Prostate gland (tissue), 2 donors: ENCODE measurements at regions not wholly inside any gene's neighbourhood (a gene's known extent, or its start where the extent isn't known, plus 50 kb on each side); places are given as distances from the start of the nearest gene placed in this dataset.

Experiments
- DNase-seq: peaks from one replicate; pipeline ENCODE4 v3.0.0-alpha.2; 2019; ENCODE audit warnings: low spot score
- H3K27ac ChIP-seq, 2 donors: fragments of 200-600 bp; sonication (generic); 2 replicates each; pipeline ENCODE4 v1.5.1; 2017 to 2019
- H3K27me3 ChIP-seq: fragments of 200-600 bp; sonication (generic); replicated peaks from 2 replicates; pipeline ENCODE4 v1.5.1; 2019; ENCODE audit not compliant: insufficient read depth
- H3K36me3 ChIP-seq, 2 donors: fragments of 200-600 bp; sonication (generic); 1 replicate in 1 of 2; 2 replicates in 1 of 2; pipeline versions ENCODE4 v1.5.1 to v1.8.1; 2017 to 2019
- H3K4me1 ChIP-seq: fragments of 200-600 bp; sonication (generic); replicated peaks from 2 replicates; pipeline ENCODE4 v1.5.1; 2019
- H3K4me3 ChIP-seq, 2 donors: fragments of 200-600 bp; sonication (generic); 2 replicates each; pipeline ENCODE4 v1.5.1; 2017 to 2019
- H3K9me3 ChIP-seq: fragments of 200-600 bp; sonication (generic); 2 replicates; pipeline ENCODE4 v1.5.1; 2017
- CTCF ChIP-seq, 4 experiments: fragments of 200-600 bp in 2 of 4; fragments of 450-650 bp in 2 of 4; sonication (generic) in 2 of 4; IDR thresholded peaks; 1 replicate in 3 of 4; 2 replicates in 1 of 4; pipeline ENCODE4 v1.5.1; 2016 to 2019; ENCODE audit warnings: antibody characterized with exemption in 4 of 4, mild to moderate bottlenecking in 2 of 4, moderate library complexity in 2 of 4
- POLR2A ChIP-seq: fragments of 450-650 bp; IDR thresholded peaks from one replicate; pipeline ENCODE4 v1.6.1; 2016; ENCODE audit warnings: antibody characterized with exemption, mild to moderate bottlenecking
- POLR2AphosphoS5 ChIP-seq: sonication (generic); formaldehyde crosslinking; IDR thresholded peaks from one replicate; pipeline ENCODE4 v1.6.1; 2017; ENCODE audit warnings: antibody characterized with exemption
- WGBS: methylation state at CpG from one replicate; pipeline ENCODE4 v1.1.5; 2018; 5-methylcytosine and 5-hydroxymethylcytosine counted together
- intact Hi-C: fragments of 100-400 bp; cut with DNase I; formaldehyde crosslinking; loops from one replicate; pipeline ENCODE4 v1.14.2; 2022

GRCh38 chr6:169981969-169982368 lies 230.5 kb downstream of the ERMARD start:
- DNase-seq = no peak
- 75% methylated on average over 7 of the region's 7 CpGs for WGBS
- intact Hi-C loops = no loop called here

GRCh38 chr6:169981568-169981967 lies 230.1 kb downstream of the ERMARD start:
- no peak for DNase-seq
- Histone ChIP-seq H3K36me3 (no peaks in the 10 kb centered on the region), H3K27me3 (no peaks in the 10 kb centered on the region), H3K27ac (no peak overlapping the region), H3K4me1 (no peaks in the 10 kb centered on the region), H3K9me3 (no peaks in the 10 kb centered on the region), H3K4me3 (no peak overlapping the region)
- TF ChIP-seq CTCF (IDR thresholded peaks at IDR 0.05) (no peak), POLR2A (no peak), POLR2AphosphoS5 (no peak)
- WGBS = 96% methylated on average over 6 of the region's 6 CpGs
- intact Hi-C loops = no loop called here

More at GRCh38 chr6:169981969-169982368, 230.5 kb downstream of the ERMARD start:
- Histone ChIP-seq H3K9me3 (no peaks in the 10 kb centered on the region), H3K27ac (no peak overlapping the region), H3K27me3 (no peaks in the 10 kb centered on the region), H3K36me3 (no peaks in the 10 kb centered on the region), H3K4me3 (no peak overlapping the region), H3K4me1 (no peaks in the 10 kb centered on the region)
- TF ChIP-seq CTCF (IDR thresholded peaks at IDR 0.05) = no peak
- no peak for TF ChIP-seq POLR2A
- no peak for TF ChIP-seq POLR2AphosphoS5

GRCh38 chr6:169980826-169981450 lies 229.5 kb downstream of the ERMARD start:
- 89% methylated on average over 14 of the region's 14 CpGs for WGBS
- intact Hi-C loops = no loop called here
- DNase-seq = no peak

GRCh38 chr6:169979873-169980432 lies 228.5 kb downstream of the ERMARD start:
- H3K9me3 ChIP-seq = no peaks in the 10 kb centered on the region
- no peaks in the 10 kb centered on the region for H3K27me3 ChIP-seq
- no peaks in the 10 kb centered on the region for H3K4me1 ChIP-seq
- no peaks in the 10 kb centered on the region for H3K36me3 ChIP-seq
- no peak for DNase-seq
- H3K27ac ChIP-seq = no peak overlapping the region
- H3K4me3 ChIP-seq = no peak overlapping the region
- 91% methylated on average over 14 of the region's 14 CpGs for WGBS
- intact Hi-C loops = no loop called here
- TF ChIP-seq POLR2AphosphoS5 (no peak), CTCF (IDR thresholded peaks at IDR 0.05) (no peak), POLR2A (no peak)

More at GRCh38 chr6:169980826-169981450, 229.5 kb downstream of the ERMARD start:
- Histone ChIP-seq H3K4me3 (no peak overlapping the region), H3K9me3 (no peaks in the 10 kb centered on the region), H3K27me3 (no peaks in the 10 kb centered on the region), H3K36me3 (no peaks in the 10 kb centered on the region), H3K4me1 (no peaks in the 10 kb centered on the region), H3K27ac (no peak overlapping the region)
- TF ChIP-seq POLR2A (no peak), CTCF (IDR thresholded peaks at IDR 0.05) (no peak), POLR2AphosphoS5 (no peak)

- Histone ChIP-seq H3K9me3 (no peaks in the 10 kb centered on the region), H3K4me3 (no peak overlapping the region), H3K4me1 (no peaks in the 10 kb centered on the region), H3K36me3 (no peaks in the 10 kb centered on the region), H3K27ac (no peak overlapping the region), H3K27me3 (no peaks in the 10 kb centered on the region)
- no peak for TF ChIP-seq CTCF (IDR thresholded peaks at IDR 0.05)
- no peak for TF ChIP-seq POLR2A
- TF ChIP-seq POLR2AphosphoS5 = peak; percentile 86
- WGBS = 37% methylated on average over 26 of the region's 26 CpGs
- intact Hi-C loops = no loop called here
- DNase-seq = peak; percentile 76
Measured at GRCh38 chr6:169978615-169979161, 227.3 kb downstream of the ERMARD start.
